Mesenchymal stem cell (in vitro differentiated cells and primary cell): ENCODE measurements at regions not wholly inside any gene's neighbourhood (a gene's known extent, or its start where the extent isn't known, plus 50 kb on each side); places are given as distances from the start of the nearest gene placed in this dataset.

Experiments
- DNase-seq: peaks from one replicate; pipeline ENCODE4 v3.0.0-alpha.2; 2013
- H2AFZ ChIP-seq: one replicate; pipeline ENCODE4 v1.6.1; 2013; ENCODE audit warnings: low read depth, mild to moderate bottlenecking, control low read depth, inconsistent platforms, low read length, moderate library complexity
- H2AK5ac ChIP-seq: 2 replicates; pipeline ENCODE4 v1.6.1; 2013; ENCODE audit warnings: low read length, moderate library complexity, mild to moderate bottlenecking, inconsistent platforms; ENCODE audit not compliant: severe bottlenecking
- H2BK120ac ChIP-seq: one replicate; pipeline ENCODE4 v1.6.1; 2013; ENCODE audit warnings: low read depth, mild to moderate bottlenecking, inconsistent platforms, low read length, moderate library complexity
- H2BK12ac ChIP-seq, 2 experiments: one replicate each; pipeline ENCODE4 v1.6.1; 2013; ENCODE audit warnings: inconsistent platforms in 2 of 2, low read length in 2 of 2, mild to moderate bottlenecking in 2 of 2, moderate library complexity in 2 of 2, control low read depth in 1 of 2
- H2BK15ac ChIP-seq: one replicate; pipeline ENCODE4 v1.6.1; 2013; ENCODE audit warnings: mild to moderate bottlenecking, low read depth, inconsistent platforms; ENCODE audit not compliant: poor library complexity, severe bottlenecking
- H2BK5ac ChIP-seq: 2 replicates; pipeline ENCODE4 v1.6.1; 2013; ENCODE audit warnings: low read depth, mild to moderate bottlenecking, low read length, control low read depth, inconsistent platforms; ENCODE audit not compliant: poor library complexity, severe bottlenecking
- H3K14ac ChIP-seq, 2 experiments: one replicate each; pipeline ENCODE4 v1.6.1; 2013; ENCODE audit warnings: inconsistent platforms in 2 of 2, low read length in 2 of 2, control low read depth in 1 of 2, mild to moderate bottlenecking in 1 of 2, moderate library complexity in 1 of 2
- H3K18ac ChIP-seq, 2 experiments: one replicate each; pipeline ENCODE4 v1.6.1; 2013; ENCODE audit warnings: inconsistent platforms in 2 of 2, low read length in 2 of 2, control low read depth in 1 of 2, low read depth in 1 of 2, mild to moderate bottlenecking in 1 of 2
- H3K23ac ChIP-seq, 2 experiments: one replicate each; pipeline ENCODE4 v1.6.1; 2013; ENCODE audit warnings: inconsistent platforms in 2 of 2, low read length in 2 of 2, mild to moderate bottlenecking in 2 of 2, moderate library complexity in 2 of 2, control low read depth in 1 of 2
- H3K27ac ChIP-seq: 2 replicates; pipeline ENCODE4 v1.5.1; 2013; ENCODE audit warnings: mild to moderate bottlenecking, moderate library complexity, low read length, control low read depth, inconsistent platforms; ENCODE audit not compliant: poor library complexity, severe bottlenecking
- H3K27me3 ChIP-seq, 2 experiments: 2 replicates each; pipeline versions ENCODE4 v1.6.1 to v1.7.0; 2013; ENCODE audit warnings: low read length in 2 of 2, mild to moderate bottlenecking in 2 of 2, moderate library complexity in 2 of 2, control low read depth in 1 of 2, inconsistent platforms in 1 of 2; ENCODE audit not compliant: control insufficient read depth in 1 of 2, insufficient read depth in 1 of 2
- H3K36me3 ChIP-seq, 2 experiments: 2 replicates each; pipeline versions ENCODE4 v1.6.1 to v1.7.0; 2013; ENCODE audit warnings: low read length in 2 of 2, control low read depth in 1 of 2, inconsistent platforms in 1 of 2, low read depth in 1 of 2, mild to moderate bottlenecking in 1 of 2; ENCODE audit not compliant: insufficient read depth in 2 of 2, control insufficient read depth in 1 of 2
- H3K4ac ChIP-seq, 2 experiments: one replicate each; pipeline ENCODE4 v1.6.1; 2013; ENCODE audit warnings: inconsistent platforms in 2 of 2, low read length in 2 of 2, mild to moderate bottlenecking in 2 of 2, moderate library complexity in 2 of 2, control low read depth in 1 of 2, low read depth in 1 of 2
- H3K4me1 ChIP-seq: 2 replicates; pipeline ENCODE4 v1.6.1; 2013; ENCODE audit warnings: low read depth, low read length, control low read depth; ENCODE audit not compliant: control insufficient read depth, insufficient read depth
- H3K4me2 ChIP-seq: 2 replicates; pipeline ENCODE4 v1.6.1; 2013; ENCODE audit warnings: low read length, mild to moderate bottlenecking, inconsistent platforms; ENCODE audit not compliant: poor library complexity, severe bottlenecking
- H3K4me3 ChIP-seq, 2 experiments: 2 replicates each; pipeline versions ENCODE4 v1.5.1 to v1.7.0; 2013; ENCODE audit warnings: low read length in 2 of 2, mild to moderate bottlenecking in 2 of 2, control low read depth in 1 of 2, low read depth in 1 of 2; ENCODE audit not compliant: insufficient read depth in 1 of 2
- H3K79me1 ChIP-seq: replicated peaks from 2 replicates; pipeline ENCODE4 v1.6.1; 2013; ENCODE audit warnings: mild to moderate bottlenecking, control low read depth, low read length, inconsistent platforms; ENCODE audit not compliant: poor library complexity, severe bottlenecking
- H3K9ac ChIP-seq: 2 replicates; pipeline ENCODE4 v1.7.0; 2013; ENCODE audit warnings: mild to moderate bottlenecking, low read length, moderate library complexity
- H3K9me3 ChIP-seq: 2 replicates; pipeline ENCODE4 v1.7.0; 2013; ENCODE audit warnings: mild to moderate bottlenecking, low read length; ENCODE audit not compliant: control insufficient read depth
- H4K8ac ChIP-seq: one replicate; pipeline ENCODE4 v1.6.1; 2013; ENCODE audit warnings: inconsistent platforms, mild to moderate bottlenecking, low read length, moderate library complexity
- H4K91ac ChIP-seq: one replicate; pipeline ENCODE4 v1.6.1; 2013; ENCODE audit warnings: mild to moderate bottlenecking, low read length, inconsistent platforms
- WGBS: methylation state at CpG from one replicate; pipeline ENCODE4 v1.1.7; 2013; ENCODE audit warnings: mixed read lengths; 5-methylcytosine and 5-hydroxymethylcytosine counted together

GRCh38 chr14:103257211-103257962 is 76.7 kb upstream of the EIF5 start:
- H3K4me2 ChIP-seq = no peak overlapping the region
- H2BK120ac ChIP-seq = no peak overlapping the region

DNA sequence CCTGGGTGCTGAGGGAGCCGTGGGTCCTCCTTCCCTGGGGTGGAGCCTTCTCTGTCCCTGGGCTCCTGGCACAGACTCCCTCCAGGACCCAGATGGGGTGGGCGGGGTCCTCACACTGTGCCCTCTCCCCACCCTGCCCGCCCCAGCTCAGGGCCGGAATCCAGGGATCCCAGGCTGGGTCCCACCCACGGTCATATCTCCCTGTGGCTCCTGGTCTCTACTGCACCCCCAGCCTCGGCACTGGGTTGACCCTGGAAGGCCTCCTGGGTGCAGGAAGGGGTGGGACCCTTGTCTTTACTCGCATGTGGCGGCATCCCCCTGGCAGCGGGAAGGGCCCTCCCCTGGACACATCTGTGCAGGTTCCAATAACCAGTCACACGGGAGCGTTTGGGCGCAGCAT is 75.8 kb upstream of the EIF5 start:
- H3K4me1 ChIP-seq = peaks cover 2% of the 10 kb centered on the region

More at GRCh38 chr14:103257211-103257962, 76.7 kb upstream of the EIF5 start:
- H3K9ac ChIP-seq = no peak overlapping the region
- H3K23ac ChIP-seq = no peak overlapping the region
- H2BK15ac ChIP-seq = no peak overlapping the region
- H3K4ac ChIP-seq = no peak overlapping the region
- H3K27ac ChIP-seq = no peak overlapping the region
- H3K9me3 ChIP-seq = peaks cover 6% of the 10 kb centered on the region
- no peak overlapping the region for H2BK12ac ChIP-seq
- H3K79me1 ChIP-seq = no peaks in the 10 kb centered on the region
- no peaks in the 10 kb centered on the region for H3K36me3 ChIP-seq
- no peaks in the 10 kb centered on the region for H3K27me3 ChIP-seq
- H4K8ac ChIP-seq = peak overlapping the region; percentile 4
- H2AFZ ChIP-seq = no peak overlapping the region
- peaks cover 2% of the 10 kb centered on the region for H3K4me1 ChIP-seq
- no peak overlapping the region for H4K91ac ChIP-seq
- 86% methylated on average over 3 of the region's 4 CpGs for WGBS
- H3K18ac ChIP-seq = no peak overlapping the region
- H3K4me3 ChIP-seq = no peak overlapping the region
- no peak overlapping the region for H2AK5ac ChIP-seq
- peak; percentile 47 for DNase-seq
- no peak overlapping the region for H2BK5ac ChIP-seq
- no peak overlapping the region for H3K14ac ChIP-seq

GRCh38 chr14:103259184-103259583 is 74.9 kb upstream of the EIF5 start:
- Histone ChIP-seq H3K27me3 (no peaks in the 10 kb centered on the region), H3K23ac (no peak overlapping the region), H3K18ac (no peak overlapping the region), H3K14ac (no peak overlapping the region), H2BK12ac (no peak overlapping the region), H3K9ac (no peak overlapping the region), H3K36me3 (no peaks in the 10 kb centered on the region), H2BK15ac (no peak overlapping the region), H2AK5ac (no peak overlapping the region), H3K9me3 (peaks cover 6% of the 10 kb centered on the region), H2BK120ac (no peak overlapping the region), H3K79me1 (no peaks in the 10 kb centered on the region), H3K4me3 (no peak overlapping the region), H3K27ac (no peak overlapping the region), H3K4ac (no peak overlapping the region), H2BK5ac (no peak overlapping the region), H3K4me2 (no peak overlapping the region), H3K4me1 (peaks cover 2% of the 10 kb centered on the region), H4K91ac (no peak overlapping the region), H4K8ac (no peak overlapping the region), H2AFZ (no peak overlapping the region)
- DNase-seq = no peak
- 94% methylated on average over 10 of the region's 10 CpGs for WGBS

More for the DNA sequence above, 75.8 kb upstream of the EIF5 start:
- Histone ChIP-seq H2BK12ac (no peak overlapping the region), H3K9ac (no peak overlapping the region), H2AK5ac (no peak overlapping the region), H3K27me3 (no peaks in the 10 kb centered on the region), H2AFZ (no peak overlapping the region), H3K4ac (no peak overlapping the region), H2BK120ac (no peak overlapping the region), H2BK5ac (no peak overlapping the region), H3K4me2 (no peak overlapping the region), H3K14ac (no peak overlapping the region), H3K18ac (no peak overlapping the region), H3K23ac (no peak overlapping the region), H3K4me3 (no peak overlapping the region), H4K91ac (no peak overlapping the region), H3K36me3 (no peaks in the 10 kb centered on the region), H3K79me1 (no peaks in the 10 kb centered on the region), H3K9me3 (peaks cover 6% of the 10 kb centered on the region), H3K27ac (no peak overlapping the region), H4K8ac (no peak overlapping the region), H2BK15ac (no peak overlapping the region)
- 85% methylated on average over 12 of the region's 12 CpGs for WGBS
- DNase-seq = no peak

GRCh38 chr14:103259801-103260628 is 74.0 kb upstream of the EIF5 start:
- H3K23ac ChIP-seq = no peak overlapping the region
- no peaks in the 10 kb centered on the region for H3K79me1 ChIP-seq
- no peak overlapping the region for H3K14ac ChIP-seq
- H3K9ac ChIP-seq = peak overlapping the region; percentile 92
- peak overlapping the region; percentile 81 for H4K8ac ChIP-seq
- no peak overlapping the region for H3K4ac ChIP-seq
- H4K91ac ChIP-seq = no peak overlapping the region
- H3K9me3 ChIP-seq = peaks cover 6% of the 10 kb centered on the region
- DNase-seq = no peak
- no peak overlapping the region for H2AFZ ChIP-seq
- H3K4me3 ChIP-seq = peak overlapping the region in 1 of 2 experiments; percentile 82
- peak overlapping the region; percentile 70 for H3K4me2 ChIP-seq
- H2AK5ac ChIP-seq = no peak overlapping the region
- H3K4me1 ChIP-seq = peaks cover 2% of the 10 kb centered on the region
- 87% methylated on average over 16 of the region's 19 CpGs for WGBS
- H3K27ac ChIP-seq = peak overlapping the region; percentile 37
- no peak overlapping the region for H2BK12ac ChIP-seq
- H2BK15ac ChIP-seq = no peak overlapping the region
- H3K36me3 ChIP-seq = no peaks in the 10 kb centered on the region
- peaks cover 0 to under 1% of the 10 kb centered on the region in 2 experiments for H3K27me3 ChIP-seq
- no peak overlapping the region for H3K18ac ChIP-seq
- no peak overlapping the region for H2BK120ac ChIP-seq
- H2BK5ac ChIP-seq = no peak overlapping the region
